OCI-LY1 (cell line): ENCODE measurements at regions not wholly inside any gene's neighbourhood (a gene's known extent, or its start where the extent isn't known, plus 50 kb on each side); places are given as distances from the start of the nearest gene placed in this dataset.

ENCODE experiments used
- EZH2 ChIP-seq: fragments of 200-600 bp; sonication (generic), shearing (Covaris generic); IDR thresholded peaks from 2 replicates; pipeline ENCODE4 v1.8.0; 2017; ENCODE audit warnings: borderline replicate concordance, mixed run types, mild to moderate bottlenecking, antibody characterized with exemption, low read length, moderate library complexity, mixed read lengths
- TF ChIP-seq, protein P1 (sequence below): fragments of 200-600 bp; sonication (generic), shearing (Covaris generic); IDR thresholded peaks from 2 replicates; pipeline ENCODE4 v1.5.1; 2017; ENCODE audit warnings: mild to moderate bottlenecking, antibody characterized with exemption, low read length, moderate library complexity, mixed read lengths

DNA sequence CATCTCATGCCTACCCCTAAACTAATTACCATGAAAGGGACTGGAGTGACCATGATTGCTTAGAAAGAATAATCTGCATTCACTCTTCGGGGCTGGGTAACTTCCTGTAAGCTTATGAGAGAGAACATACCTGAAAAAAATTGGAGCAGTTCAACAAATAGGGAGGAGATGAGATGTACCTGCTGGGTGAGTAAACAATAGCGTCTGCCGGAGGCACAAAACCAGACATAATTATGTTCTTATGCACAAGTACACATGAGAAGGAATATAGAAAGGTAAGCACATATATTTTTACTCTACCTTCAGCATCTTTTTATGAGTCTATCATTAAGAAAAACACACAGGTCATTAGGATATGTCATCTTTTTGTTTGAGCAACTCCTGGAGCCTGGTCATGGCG is 224.6 kb upstream of the FERD3L start:
- TF ChIP-seq, protein P1, sequence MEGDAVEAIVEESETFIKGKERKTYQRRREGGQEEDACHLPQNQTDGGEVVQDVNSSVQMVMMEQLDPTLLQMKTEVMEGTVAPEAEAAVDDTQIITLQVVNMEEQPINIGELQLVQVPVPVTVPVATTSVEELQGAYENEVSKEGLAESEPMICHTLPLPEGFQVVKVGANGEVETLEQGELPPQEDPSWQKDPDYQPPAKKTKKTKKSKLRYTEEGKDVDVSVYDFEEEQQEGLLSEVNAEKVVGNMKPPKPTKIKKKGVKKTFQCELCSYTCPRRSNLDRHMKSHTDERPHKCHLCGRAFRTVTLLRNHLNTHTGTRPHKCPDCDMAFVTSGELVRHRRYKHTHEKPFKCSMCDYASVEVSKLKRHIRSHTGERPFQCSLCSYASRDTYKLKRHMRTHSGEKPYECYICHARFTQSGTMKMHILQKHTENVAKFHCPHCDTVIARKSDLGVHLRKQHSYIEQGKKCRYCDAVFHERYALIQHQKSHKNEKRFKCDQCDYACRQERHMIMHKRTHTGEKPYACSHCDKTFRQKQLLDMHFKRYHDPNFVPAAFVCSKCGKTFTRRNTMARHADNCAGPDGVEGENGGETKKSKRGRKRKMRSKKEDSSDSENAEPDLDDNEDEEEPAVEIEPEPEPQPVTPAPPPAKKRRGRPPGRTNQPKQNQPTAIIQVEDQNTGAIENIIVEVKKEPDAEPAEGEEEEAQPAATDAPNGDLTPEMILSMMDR = no peak
- no peak for TF ChIP-seq EZH2
